Raji (cell line): ENCODE measurements at regions not wholly inside any gene's neighbourhood (a gene's known extent, or its start where the extent isn't known, plus 50 kb on each side); places are given as distances from the start of the nearest gene placed in this dataset.

Experiments
- POLR2A ChIP-seq: IDR thresholded peaks from 2 replicates; pipeline ENCODE4 v1.6.1; 2011; ENCODE audit warnings: low read depth, low read length, control low read depth; ENCODE audit not compliant: insufficient read depth

DNA sequence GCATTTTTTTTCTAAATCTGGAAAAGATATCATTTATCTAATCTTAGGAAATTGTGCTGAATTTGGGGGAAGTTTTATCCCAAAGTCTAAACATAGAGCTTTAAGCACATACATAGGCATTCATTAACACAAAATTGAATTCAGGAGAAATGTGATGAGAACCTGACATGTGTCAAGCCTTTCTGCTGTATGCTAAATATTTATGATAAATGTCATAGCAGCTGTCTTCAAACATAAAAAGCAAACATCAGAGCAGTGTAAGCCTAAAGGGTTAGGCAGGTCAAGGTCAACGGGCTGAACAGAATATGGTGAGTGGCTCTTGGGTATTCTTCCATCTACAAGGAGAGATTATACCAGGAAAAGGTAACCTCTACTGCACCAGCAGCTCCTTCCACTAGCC is 737.2 kb upstream of the ZNF608 start:
- TF ChIP-seq POLR2A, result no peak

DNA sequence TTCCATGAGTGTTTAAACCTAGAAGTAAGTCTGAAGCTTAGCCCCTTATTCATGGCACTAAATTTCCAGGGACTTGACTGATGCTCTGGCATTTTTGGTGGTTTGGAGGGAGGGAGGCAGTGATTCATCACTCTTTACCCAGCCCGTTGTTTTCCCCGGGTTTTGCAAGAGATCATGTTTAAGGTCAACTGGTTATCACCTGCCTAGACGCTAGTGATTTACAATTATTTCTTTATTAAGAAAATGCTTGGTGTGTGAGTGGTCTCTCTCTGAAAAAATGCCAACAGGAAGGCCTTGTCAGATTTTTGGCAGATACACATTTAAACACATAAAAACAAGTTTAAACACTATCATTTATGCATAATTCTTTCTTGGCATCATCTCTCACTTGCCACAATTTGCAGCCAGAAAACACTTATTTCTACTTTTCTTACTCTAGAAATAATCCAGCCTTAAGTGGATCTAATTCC is 737.9 kb upstream of the ZNF608 start:
- TF ChIP-seq POLR2A, result no peak

DNA sequence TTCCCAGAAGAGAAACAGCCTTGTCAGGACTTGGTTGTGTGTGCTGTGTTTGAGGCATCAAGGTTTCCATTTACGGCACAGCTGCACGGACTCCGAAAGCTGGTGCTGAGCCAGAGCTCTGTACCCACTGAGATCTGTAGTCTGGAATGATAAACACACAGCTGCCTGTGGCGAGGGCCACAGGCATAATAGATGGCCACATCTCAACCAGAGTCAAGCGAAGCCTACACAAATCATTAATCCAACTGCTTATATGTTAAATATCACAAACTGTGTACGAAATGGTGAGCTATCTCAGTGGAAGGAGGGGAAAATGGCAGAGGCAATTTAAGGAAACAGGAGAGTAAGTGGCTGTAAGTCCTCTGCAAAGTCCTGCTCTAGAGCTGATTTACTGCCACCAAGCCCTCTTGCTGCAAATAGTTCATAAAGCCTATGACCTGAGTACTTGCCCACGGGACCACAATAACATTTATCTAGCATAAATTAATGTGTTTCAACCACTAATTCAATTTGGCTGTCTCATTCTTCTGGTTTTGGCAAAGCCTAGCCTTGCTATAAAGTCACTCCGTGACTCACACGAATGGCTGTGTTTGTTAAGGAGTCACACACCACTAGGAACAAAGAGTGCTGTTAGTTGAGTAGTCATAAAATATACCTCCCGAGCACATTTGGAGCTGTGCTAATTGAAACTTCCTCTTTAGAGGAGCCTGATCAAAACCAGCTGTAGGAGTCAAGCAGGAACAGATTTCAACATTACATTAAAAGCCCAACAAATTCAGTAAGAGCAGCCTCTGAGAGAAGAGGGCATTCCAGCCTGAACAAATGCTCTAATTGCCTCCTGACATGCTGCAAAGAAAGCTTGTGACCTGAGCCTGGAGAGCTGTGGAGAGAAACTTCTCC is 738.6 kb upstream of the ZNF608 start:
- no peak for TF ChIP-seq POLR2A

DNA sequence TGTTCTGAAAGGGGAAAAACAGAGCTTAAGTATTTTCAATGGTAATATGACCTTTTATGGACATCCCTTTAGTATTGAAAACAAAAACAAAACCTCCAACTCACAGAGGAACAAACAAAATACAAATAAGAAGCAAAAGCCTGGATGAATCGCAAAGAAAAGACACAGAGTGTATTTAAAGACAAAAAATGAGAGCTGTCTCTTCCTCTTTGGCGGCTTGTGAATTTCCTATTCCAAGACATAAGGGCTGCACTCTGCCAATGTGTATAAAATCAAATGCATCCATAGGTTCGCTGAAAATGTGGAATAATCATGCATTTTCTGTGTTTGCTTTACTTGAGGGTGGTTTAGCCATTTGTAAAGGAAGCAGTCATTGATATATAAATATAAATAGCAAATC is 739.3 kb upstream of the ZNF608 start:
- no peak for TF ChIP-seq POLR2A

DNA sequence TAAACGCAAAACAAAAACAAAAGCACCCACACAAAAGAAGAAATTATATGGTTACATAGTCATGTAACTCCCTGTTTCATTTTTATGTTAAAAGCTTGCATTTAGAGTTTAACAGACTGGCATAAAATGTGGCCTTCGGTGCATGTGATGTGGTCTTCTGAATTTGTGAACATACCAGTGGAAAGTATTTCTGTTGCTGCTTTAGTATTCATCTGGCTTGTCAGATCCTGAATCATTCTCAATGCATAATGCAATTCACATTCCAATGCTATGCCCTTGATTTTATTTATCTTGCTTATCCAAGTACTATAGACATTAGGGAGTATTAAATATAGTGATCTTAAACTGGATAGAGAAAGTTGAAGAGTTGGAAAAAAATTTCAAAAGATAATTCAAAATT is 740.2 kb upstream of the ZNF608 start:
- no peak for TF ChIP-seq POLR2A

DNA sequence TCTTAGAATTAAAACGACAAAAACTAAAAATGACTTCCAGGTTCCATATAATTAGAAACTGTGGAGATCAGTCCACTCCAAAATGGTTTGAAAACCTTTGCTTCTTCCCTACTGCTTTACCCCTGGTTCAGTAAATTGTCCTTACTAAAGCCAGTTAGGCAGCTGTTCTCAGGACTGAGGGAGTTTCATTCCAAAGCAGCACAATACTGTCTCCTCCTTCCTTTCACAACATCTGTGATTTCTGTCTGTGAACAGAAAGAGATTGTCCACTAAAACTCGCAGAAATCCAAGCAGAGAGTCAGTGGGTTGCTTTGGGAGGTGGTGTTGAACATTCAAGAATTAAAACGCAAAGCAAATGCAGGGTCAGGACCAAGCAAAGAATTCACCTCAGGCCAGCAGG is 740.8 kb upstream of the ZNF608 start:
- TF ChIP-seq POLR2A, result no peak

DNA sequence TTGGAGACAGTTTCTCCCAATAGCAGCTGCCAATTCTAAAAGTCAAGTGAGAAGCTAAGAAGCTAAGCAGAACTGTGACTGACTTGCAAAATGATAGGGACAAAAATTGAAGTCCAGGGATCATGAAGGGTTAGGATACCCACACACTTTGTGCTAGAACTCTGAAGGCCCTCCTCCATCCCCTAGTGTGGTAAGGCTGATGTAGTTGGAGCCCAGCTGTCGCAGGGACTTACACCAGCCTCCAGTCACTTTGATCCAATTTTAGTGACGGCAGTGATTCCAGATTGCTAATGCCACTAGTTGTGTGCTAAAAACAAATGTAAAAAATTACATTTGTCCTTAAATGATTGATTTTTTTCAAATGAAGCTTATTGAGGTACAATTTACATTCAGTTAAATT is 742.7 kb upstream of the ZNF608 start:
- no peak for TF ChIP-seq POLR2A

DNA sequence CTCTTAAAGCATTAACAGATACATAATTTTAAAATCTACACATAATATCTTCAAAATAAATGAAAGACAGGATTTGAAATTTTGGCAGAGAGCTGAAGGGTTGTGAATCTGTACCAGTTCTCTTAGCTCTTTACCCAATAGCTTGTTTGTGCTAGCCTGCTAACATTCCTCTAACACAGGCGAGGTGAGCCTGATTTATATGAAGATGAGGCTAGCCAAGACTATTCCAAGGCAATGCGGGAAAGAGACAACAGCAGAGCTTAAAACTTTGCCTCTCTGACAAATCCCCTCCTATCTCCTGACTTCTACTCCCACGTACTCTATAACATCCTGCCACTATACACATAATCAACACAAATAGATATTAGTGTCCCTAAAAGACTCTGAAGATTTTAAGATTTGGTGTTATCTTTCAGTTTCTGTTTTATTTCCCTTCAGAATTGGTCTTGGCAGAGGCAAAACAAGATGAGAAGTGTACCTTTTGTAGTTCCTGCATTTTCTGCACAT is 745.6 kb upstream of the ZNF608 start:
- no peak for TF ChIP-seq POLR2A

DNA sequence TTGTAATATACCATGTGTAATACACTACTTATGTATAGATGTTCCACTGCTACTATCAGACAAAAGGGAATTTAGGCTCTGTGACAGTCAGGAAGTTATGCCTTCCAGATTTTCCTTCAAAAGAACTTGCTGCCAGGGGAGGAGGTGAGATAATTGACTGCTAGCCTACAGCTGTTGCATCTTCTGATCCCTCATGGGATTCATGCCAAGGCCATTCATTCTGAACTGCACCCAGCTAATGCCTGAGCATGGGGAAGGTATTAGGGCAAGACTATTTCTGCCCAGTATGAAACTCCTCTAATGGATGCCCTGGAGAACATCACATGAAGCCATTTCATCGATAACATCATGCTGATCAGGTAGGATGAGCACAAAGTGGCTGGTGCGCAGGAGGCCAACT is 746.5 kb upstream of the ZNF608 start:
- no peak for TF ChIP-seq POLR2A

DNA sequence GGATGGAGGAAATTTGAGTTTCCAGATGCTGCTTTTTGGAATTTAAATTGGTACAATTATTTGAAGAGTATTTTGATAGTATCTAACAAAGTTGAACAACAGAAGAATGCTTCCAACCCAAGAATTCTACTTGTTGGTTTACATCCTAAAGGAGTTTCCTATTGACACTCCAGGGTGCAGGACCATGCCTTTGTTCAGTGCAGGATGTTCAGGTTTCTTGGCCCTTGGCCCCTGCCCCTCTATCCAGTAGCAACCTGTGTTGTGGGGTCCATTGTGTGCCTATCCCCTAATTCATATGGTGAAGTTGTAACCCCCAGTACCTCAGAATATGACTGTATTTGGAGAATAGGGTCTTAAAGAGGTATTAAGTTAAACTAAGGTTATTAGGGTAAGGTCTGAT is 750.0 kb upstream of the ZNF608 start:
- TF ChIP-seq POLR2A, result no peak

DNA sequence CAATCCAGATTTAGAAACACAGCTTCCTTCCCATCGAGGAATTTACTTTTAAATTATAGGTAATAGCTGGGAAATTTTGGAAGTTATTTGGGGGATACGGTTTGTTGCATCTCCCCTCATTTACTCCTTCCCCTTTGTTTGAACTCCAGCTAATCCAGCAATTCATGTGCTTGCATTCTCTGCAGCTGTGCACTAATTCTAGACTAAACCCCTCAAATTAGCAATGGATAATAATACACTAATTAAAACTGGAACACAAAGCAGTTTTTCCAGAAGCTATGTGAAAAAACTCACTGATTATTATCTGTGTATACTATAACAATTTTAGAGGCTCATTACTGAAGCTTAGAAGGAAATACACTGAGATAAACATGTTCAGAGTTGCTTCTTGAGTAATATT is 751.2 kb upstream of the ZNF608 start:
- no peak for TF ChIP-seq POLR2A

DNA sequence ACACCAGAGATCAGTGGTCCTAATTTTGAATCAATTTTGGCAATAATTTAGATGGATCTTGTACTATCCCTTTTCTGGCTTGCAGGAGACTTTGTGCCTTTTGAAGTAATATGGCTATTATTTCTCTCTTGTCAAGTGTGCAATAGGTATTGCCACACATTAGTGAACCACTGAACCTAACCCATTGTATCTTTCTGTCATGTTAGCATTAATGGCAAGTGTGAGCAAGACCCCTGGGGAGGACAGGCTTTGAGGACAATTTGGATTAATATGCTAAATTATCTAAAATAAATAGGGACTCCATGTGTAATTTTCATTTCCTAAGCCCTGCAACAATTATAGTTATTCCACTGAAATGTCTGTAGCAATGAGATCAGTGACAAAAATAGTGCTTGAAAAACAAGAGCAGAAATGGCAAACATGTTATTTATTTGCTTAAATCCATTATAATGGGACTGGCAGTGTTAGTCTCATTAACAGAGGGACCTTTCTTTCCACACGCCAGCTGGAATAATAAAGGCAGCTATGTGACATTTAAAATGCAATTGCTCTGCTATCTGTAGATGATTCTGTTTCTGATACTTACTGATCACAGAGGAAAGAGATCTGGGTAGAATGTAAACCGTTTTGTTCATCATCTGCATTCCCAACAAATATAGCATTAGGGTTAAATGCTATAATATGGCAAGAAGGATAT is 753.3 kb upstream of the ZNF608 start:
- TF ChIP-seq POLR2A, result no peak

DNA sequence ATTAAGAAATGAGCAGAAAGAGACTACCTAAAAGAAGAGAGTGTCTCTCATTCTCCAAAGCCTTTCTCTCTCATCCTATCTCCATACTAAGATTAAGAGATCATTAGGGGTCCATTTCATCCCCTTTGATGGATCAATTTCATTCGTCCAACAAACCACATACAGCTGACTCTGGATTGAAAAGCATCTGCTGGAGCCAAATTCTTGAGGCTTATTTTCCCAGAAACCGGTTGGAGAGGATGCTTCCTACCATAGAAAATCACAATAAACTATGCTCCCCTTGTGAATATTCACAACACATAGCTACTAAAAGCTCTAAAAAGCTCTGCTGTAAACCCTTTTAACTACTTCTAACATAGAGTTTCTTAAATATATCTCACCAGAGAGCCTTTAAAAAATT is 755.0 kb upstream of the ZNF608 start:
- TF ChIP-seq POLR2A, result no peak

DNA sequence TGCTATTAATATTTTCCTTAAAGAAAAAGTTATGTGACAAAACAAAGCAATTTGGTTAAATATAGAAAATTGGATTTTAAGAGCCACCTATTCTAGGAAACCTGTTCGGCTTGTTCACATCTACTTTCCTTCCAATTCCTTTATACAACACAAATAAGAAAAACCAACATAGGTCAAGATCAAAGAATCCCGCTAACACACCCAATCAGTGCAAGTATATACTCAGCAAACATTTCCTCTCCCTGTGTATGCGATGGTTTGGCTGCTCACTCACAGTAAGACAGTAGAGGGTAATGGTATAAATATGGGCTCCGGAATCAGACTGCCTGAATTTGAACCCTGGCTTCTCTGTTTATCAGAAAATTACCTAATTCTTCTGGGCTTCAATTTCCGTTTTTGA is 757.5 kb upstream of the ZNF608 start:
- no peak for TF ChIP-seq POLR2A

DNA sequence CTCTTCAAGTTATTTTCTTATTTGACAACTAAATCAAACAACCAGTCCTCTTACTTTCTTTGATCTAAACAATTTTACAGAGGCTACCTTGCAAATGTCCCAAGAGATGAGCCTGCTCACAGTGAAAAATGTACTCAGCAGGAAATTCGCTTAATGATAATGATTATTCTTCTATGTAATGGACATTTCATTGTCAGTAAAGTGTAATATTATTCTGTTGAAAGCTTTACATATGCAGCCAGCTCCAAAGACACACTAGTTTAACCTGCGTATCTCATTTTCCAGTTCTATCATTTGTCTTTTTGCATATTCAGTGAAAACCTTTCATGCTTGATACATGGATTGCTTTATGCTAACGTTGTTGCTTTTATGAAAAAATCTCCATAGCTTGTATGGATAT is 758.7 kb upstream of the ZNF608 start:
- no peak for TF ChIP-seq POLR2A

DNA sequence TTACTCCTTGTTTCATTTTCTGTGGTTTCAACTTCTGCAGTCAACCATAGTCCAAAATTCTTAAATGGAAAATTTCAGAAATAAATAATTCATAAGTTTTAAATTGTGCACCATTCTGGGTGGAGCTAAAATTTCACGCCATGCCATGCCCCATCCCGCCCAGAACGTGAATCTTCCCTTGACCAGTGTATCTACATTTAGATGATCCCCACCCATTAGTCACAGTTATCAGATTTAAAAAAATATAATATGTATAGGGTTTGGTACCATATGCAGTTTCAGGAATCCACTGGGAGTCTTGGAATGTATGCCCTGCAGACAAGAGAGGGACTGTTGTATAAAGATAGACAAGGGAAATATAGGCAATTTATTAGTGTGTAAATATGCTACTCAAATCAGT is 759.7 kb upstream of the ZNF608 start:
- TF ChIP-seq POLR2A, result no peak
